Heart right ventricle (tissue), 16 donors: ENCODE measurements at regions not wholly inside any gene's neighbourhood (a gene's known extent, or its start where the extent isn't known, plus 50 kb on each side); places are given as distances from the start of the nearest gene placed in this dataset.

Experiments used
- ATAC-seq, 8 donors: fragments of 200-7000 bp; cut with Tn5 transposase; one replicate each; pipeline ENCODE4 v1.9.1; 2020; ENCODE audit warnings: mild to moderate bottlenecking in 8 of 8, moderate library complexity in 8 of 8, moderate number of reproducible peaks in 1 of 8
- DNase-seq, 2 donors: peaks; one replicate each; pipeline ENCODE4 v3.0.0-alpha.2; 2020
- H3K27ac ChIP-seq, 10 donors: fragments of 200-600 bp; sonication (generic) in 2 of 10; one replicate each; pipeline versions ENCODE4 v1.5.0 to v1.8.0; 2020 to 2022; ENCODE audit warnings: mild to moderate bottlenecking in 3 of 10
- H3K27me3 ChIP-seq, 7 donors: fragments of 200-600 bp; one replicate each; pipeline ENCODE4 v1.8.0; 2021 to 2022; ENCODE audit warnings: mild to moderate bottlenecking in 2 of 7
- H3K36me3 ChIP-seq, 9 donors: fragments of 200-600 bp; sonication (generic) in 1 of 9; one replicate each; pipeline versions ENCODE4 v1.5.0 to v1.8.0; 2020 to 2022; ENCODE audit warnings: mild to moderate bottlenecking in 2 of 9
- H3K4me1 ChIP-seq, 9 donors: fragments of 200-600 bp; sonication (generic) in 1 of 9; one replicate each; pipeline versions ENCODE4 v1.5.0 to v1.8.0; 2020 to 2022; ENCODE audit warnings: mild to moderate bottlenecking in 4 of 9
- H3K4me3 ChIP-seq, 10 donors: fragments of 200-600 bp; sonication (generic) in 2 of 10; one replicate each; pipeline versions ENCODE4 v1.5.0 to v1.8.0; 2020 to 2022; ENCODE audit warnings: mild to moderate bottlenecking in 7 of 10, moderate library complexity in 2 of 10
- H3K9me3 ChIP-seq, 11 donors: fragments of 200-600 bp in 10 of 11; sonication (generic) in 2 of 11; one replicate each; pipeline versions ENCODE4 v1.5.0 to v1.8.0; 2013 to 2022; ENCODE audit warnings: mild to moderate bottlenecking in 2 of 11, control low read depth in 1 of 11, moderate library complexity in 1 of 11
- WGBS, 2 donors: extraction: QIAGEN DNeasy Blood & Tissue Kit; methylation state at CpG; one replicate each; pipeline ENCODE4 v1.1.7; 2013; ENCODE audit warnings: inconsistent platforms in 1 of 2; 5-methylcytosine and 5-hydroxymethylcytosine counted together
- intact Hi-C, 10 donors: fragments of 100-400 bp; cut with DNase I; formaldehyde crosslinking; loops; one replicate each; pipeline versions ENCODE4 v1.11.1 to v1.14.2; 2022
- TF ChIP-seq, protein P1 (sequence below), 9 donors: fragments of 200-600 bp; sonication (generic) in 2 of 9; IDR thresholded peaks; one replicate each; pipeline versions ENCODE4 v1.5.0 to v1.8.0; 2021 to 2022; ENCODE audit warnings: antibody characterized with exemption in 9 of 9, mild to moderate bottlenecking in 5 of 9, moderate library complexity in 1 of 9
- donor health status: Arrhythmogenic right ventricular cardiomyopathy.
- donor health status: ischemic (EF 13 %, LVEDD 7.1; RV severe dilation, severe dysfunction).
- donor health status: healthy with polysubstance abuse.
- donor health status: DM: no; HTN: yes; CAD: no.
- donor health status: DM: no; HTN: no; CAD: no.
- donor health status: ischemic (EF 25% LVEDD 6.9; RV normal size, moderate dysfunction).
- donor health status: ischemic (EF 25% LVEDD 5.7; RV mildly dilated, moderate dysfunction).
- donor health status: healthy.
- donor health status: DM: yes; HTN: yes; CAD: no.
- donor health status: Ischemic cardiomyopathy.
- donor health status: ischemic (EF 35%, LVEDD 5.7; RV mildly dilated, moderate dysfunction).
- donor health status: nonischemic (EF 11% LVEDD 7.7; RV severe dilation, severe dysfunction).
- donor health status: DM: yes; HTN: yes; CAD: no.
- donor health status: PGD.
- donor health status: ischemic (EF 29% LVEDD 5.4; RV normal size, mild dysfunction).
- donor health status: nonischemic (EF 23%, LVEDD 6.1; RV moderate dilation, normal function).

DNA sequence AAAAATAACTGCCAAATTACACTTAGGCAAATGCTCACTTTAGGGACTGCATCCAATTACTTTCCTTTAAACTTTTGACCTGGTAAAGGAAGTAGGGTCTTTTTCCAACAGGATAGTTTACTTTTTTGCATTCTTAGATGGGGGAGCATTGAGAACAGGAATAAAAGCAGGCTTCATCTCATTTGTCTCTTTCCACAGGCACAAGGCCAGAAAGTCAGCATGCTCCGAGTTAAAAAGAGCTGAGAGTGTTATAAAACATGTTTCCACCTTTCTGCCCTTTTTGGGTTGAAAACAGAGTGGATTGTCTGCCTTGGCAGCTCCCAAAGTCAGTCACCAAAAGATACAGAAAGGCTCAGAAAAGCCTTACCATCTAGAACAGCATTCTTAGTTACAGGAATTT is 404.9 kb upstream of the ALCAM start:
- ATAC-seq: no peak
- intact Hi-C loops: no loop called here

DNA sequence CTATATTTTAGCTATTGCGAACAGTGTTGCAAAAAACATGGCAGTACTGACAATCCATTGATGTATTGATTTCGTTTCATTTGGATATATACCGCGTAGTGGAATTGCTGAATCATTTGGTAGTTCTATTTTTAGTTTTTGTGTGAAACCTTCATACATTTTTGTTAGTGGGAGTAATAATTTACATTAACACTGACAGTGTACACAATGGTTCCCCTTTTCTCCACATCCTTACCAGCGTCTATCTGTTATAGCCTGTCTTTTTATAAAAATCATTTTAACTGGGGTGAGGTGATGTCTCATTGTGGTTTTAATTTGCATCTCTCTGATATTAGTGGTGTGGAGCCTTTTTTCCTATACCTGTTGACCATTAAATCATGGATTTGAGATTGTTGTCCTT is 392.4 kb upstream of the ALCAM start:
- no peak for ATAC-seq
- no peaks in the 10 kb centered on the region for H3K36me3 ChIP-seq
- no peaks in the 10 kb centered on the region for H3K4me1 ChIP-seq
- no peak overlapping the region for H3K4me3 ChIP-seq
- H3K27ac ChIP-seq: no peak overlapping the region
- WGBS, 2 donors: 65 to 87% methylated on average over 5 of the region's 5 CpGs
- no peak for DNase-seq
- TF ChIP-seq, protein P1, sequence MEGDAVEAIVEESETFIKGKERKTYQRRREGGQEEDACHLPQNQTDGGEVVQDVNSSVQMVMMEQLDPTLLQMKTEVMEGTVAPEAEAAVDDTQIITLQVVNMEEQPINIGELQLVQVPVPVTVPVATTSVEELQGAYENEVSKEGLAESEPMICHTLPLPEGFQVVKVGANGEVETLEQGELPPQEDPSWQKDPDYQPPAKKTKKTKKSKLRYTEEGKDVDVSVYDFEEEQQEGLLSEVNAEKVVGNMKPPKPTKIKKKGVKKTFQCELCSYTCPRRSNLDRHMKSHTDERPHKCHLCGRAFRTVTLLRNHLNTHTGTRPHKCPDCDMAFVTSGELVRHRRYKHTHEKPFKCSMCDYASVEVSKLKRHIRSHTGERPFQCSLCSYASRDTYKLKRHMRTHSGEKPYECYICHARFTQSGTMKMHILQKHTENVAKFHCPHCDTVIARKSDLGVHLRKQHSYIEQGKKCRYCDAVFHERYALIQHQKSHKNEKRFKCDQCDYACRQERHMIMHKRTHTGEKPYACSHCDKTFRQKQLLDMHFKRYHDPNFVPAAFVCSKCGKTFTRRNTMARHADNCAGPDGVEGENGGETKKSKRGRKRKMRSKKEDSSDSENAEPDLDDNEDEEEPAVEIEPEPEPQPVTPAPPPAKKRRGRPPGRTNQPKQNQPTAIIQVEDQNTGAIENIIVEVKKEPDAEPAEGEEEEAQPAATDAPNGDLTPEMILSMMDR (IDR thresholded peaks at IDR 0.05): no peak
- intact Hi-C loops: no loop called here
- peaks cover 0 to 15% (median 0%) of the 10 kb centered on the region in 11 donors for H3K9me3 ChIP-seq
- no peaks in the 10 kb centered on the region for H3K27me3 ChIP-seq

More for the DNA sequence above, 404.9 kb upstream of the ALCAM start:
- no peak for DNase-seq
- H3K4me3 ChIP-seq: no peak overlapping the region
- no peak overlapping the region for H3K27ac ChIP-seq
- H3K27me3 ChIP-seq: no peaks in the 10 kb centered on the region
- H3K4me1 ChIP-seq: no peaks in the 10 kb centered on the region
- TF ChIP-seq, protein P1 (IDR thresholded peaks at IDR 0.05): no peak
- H3K9me3 ChIP-seq: no peaks in the 10 kb centered on the region
- WGBS, 2 donors: 21 to 22% methylated on average over 1 of the region's 1 CpG
- no peaks in the 10 kb centered on the region for H3K36me3 ChIP-seq

DNA sequence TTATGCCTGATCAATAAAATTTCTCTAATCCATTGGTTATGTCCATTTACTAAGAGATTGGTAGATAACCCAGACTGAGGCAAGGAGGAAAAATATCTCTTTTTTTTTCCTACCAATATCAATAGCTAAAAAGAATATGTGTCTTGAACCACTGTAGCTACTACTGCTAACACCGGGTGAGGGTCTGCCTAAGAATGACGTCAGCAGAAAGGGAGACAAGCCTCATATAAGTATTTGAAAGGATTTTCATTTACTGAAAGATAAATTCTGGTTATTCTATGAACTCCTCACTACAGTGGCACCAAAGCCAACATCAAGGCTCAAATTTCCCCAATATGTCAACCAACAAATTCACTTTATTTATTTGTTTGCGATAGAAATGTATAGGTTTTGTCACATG is 389.0 kb upstream of the ALCAM start:
- no peak overlapping the region for H3K4me3 ChIP-seq
- ATAC-seq (no peak), DNase-seq (no peak)
- TF ChIP-seq, protein P1 (IDR thresholded peaks at IDR 0.05): no peak
- no peaks in the 10 kb centered on the region for H3K4me1 ChIP-seq
- H3K27ac ChIP-seq: no peak overlapping the region
- intact Hi-C loops: no loop called here
- H3K9me3 ChIP-seq: peaks cover 0 to 15% (median 0%) of the 10 kb centered on the region in 11 donors
- WGBS, 2 donors: 87 to 89% methylated on average over 3 of the region's 3 CpGs
- H3K27me3 ChIP-seq: no peaks in the 10 kb centered on the region
- no peaks in the 10 kb centered on the region for H3K36me3 ChIP-seq

DNA sequence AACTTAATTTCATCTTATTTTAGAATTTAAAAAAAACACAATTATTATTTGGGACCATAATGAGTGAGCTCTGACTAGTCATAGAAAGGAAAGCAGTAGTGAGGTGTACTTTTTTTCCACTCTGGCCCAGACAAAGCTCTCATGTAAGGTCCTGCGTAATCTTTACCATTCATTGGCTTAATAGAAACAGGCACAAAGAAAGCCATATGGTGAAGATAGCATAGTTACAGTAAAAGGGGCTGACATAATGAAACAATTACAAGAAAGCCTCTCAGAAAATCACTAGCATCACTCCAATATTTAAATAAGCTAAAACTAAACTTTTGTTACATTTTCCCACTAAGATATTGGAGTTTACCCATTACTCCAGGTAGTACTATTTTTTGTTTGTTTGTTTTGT is 384.6 kb upstream of the ALCAM start:
- no peak for ATAC-seq
- DNase-seq: no peak
- Histone ChIP-seq H3K4me3 (no peak overlapping the region), H3K4me1 (no peaks in the 10 kb centered on the region), H3K9me3 (no peaks in the 10 kb centered on the region), H3K27me3 (no peaks in the 10 kb centered on the region), H3K27ac (no peak overlapping the region), H3K36me3 (no peaks in the 10 kb centered on the region)
- TF ChIP-seq, protein P1 (IDR thresholded peaks at IDR 0.05): no peak
- intact Hi-C loops: no loop called here
- WGBS, 2 donors: 88 to 97% methylated on average over 1 of the region's 1 CpG

DNA sequence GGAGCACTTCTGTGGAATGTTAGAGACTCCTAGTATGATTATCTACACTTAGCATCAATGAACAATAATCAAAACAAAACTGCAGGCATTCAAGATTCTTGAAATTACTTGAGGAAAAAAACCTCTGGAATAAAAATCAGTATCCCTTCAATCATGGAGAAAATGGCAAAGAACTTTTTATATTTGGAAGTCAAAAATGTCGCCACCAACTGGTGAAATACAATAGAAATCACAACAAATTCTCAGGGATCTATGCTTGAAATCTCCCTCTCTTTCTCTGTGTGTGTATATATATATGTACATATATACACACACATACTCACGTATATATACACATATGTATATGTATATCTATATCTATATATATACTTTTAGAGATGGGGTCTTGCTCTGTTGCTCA is 378.9 kb upstream of the ALCAM start:
- Histone ChIP-seq H3K36me3 (no peaks in the 10 kb centered on the region), H3K27ac (no peak overlapping the region), H3K4me3 (no peak overlapping the region), H3K4me1 (no peaks in the 10 kb centered on the region), H3K9me3 (no peaks in the 10 kb centered on the region), H3K27me3 (no peaks in the 10 kb centered on the region)
- TF ChIP-seq, protein P1 (IDR thresholded peaks at IDR 0.05): no peak
- no peak for DNase-seq
- intact Hi-C loops: no loop called here
- no peak for ATAC-seq
- 85 to 93% methylated on average over 2 of the region's 2 CpGs for WGBS, 2 donors
